ENCODE measurements at regions not wholly inside any gene's neighbourhood (a gene's known extent, or its start where the extent isn't known, plus 50 kb on each side); places are given as distances from the start of the nearest gene placed in this dataset.

DNA sequence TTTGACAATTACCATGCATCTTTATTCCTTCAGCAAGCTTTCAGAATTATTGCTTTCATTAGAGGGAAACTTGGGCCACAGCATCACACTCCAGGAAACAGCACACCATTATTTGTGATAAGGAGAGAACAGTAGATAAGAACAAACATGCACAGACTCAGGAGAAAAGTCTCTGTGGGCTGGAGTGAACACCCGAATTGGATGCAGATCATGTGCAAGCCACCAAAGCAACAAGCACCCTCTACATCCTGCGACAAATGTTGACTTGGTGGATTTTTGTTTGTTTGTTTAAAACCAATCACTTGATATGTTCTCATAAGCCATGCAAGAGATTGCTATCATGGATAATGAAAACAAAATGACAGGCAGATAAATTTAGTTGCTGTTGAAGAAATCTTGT, 67.7 kb upstream of the ZFP64 start:
- TF ChIP-seq, protein P1, sequence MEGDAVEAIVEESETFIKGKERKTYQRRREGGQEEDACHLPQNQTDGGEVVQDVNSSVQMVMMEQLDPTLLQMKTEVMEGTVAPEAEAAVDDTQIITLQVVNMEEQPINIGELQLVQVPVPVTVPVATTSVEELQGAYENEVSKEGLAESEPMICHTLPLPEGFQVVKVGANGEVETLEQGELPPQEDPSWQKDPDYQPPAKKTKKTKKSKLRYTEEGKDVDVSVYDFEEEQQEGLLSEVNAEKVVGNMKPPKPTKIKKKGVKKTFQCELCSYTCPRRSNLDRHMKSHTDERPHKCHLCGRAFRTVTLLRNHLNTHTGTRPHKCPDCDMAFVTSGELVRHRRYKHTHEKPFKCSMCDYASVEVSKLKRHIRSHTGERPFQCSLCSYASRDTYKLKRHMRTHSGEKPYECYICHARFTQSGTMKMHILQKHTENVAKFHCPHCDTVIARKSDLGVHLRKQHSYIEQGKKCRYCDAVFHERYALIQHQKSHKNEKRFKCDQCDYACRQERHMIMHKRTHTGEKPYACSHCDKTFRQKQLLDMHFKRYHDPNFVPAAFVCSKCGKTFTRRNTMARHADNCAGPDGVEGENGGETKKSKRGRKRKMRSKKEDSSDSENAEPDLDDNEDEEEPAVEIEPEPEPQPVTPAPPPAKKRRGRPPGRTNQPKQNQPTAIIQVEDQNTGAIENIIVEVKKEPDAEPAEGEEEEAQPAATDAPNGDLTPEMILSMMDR (IDR thresholded peaks at IDR 0.05; ENCODE audit: poor library complexity, severe bottlenecking), result no peak
- TF ChIP-seq POLR2AphosphoS5 (IDR thresholded peaks at IDR 0.05), result no peak
